ENCODE measurements at regions not wholly inside any gene's neighbourhood (a gene's known extent, or its start where the extent isn't known, plus 50 kb on each side); places are given as distances from the start of the nearest gene placed in this dataset.

- Mint-ChIP-seq H3K36me3 (ENCODE audit: low read depth) (peaks cover 6% of the 10 kb centered on the region), H3K27me3 (no peaks in the 10 kb centered on the region), H3K4me3 (no peak overlapping the region), H3K9me3 (peaks cover 18% of the 10 kb centered on the region), H3K27ac (peak overlapping the region; percentile 2), H3K4me1 (peaks cover 45% of the 10 kb centered on the region)
- DNase-seq, result no peak
- intact Hi-C loops (cut with micrococcal nuclease), result no loop called here
Observed at GRCh38 chr1:185426848-185427247, 109.8 kb upstream of the IVNS1ABP start.

- no peak overlapping the region for H3K27ac Mint-ChIP-seq
- H3K36me3 Mint-ChIP-seq (ENCODE audit: low read depth), result peaks cover 6% of the 10 kb centered on the region
- peaks cover 61% of the 10 kb centered on the region for H3K4me1 Mint-ChIP-seq
- H3K9me3 Mint-ChIP-seq, result peaks cover 18% of the 10 kb centered on the region
- no peaks in the 10 kb centered on the region for H3K27me3 Mint-ChIP-seq
- intact Hi-C loops (cut with micrococcal nuclease), result no loop called here
- DNase-seq, result no peak
- H3K4me3 Mint-ChIP-seq, result no peak overlapping the region
Observed at GRCh38 chr1:185425163-185425562, 108.1 kb upstream of the IVNS1ABP start.

DNA sequence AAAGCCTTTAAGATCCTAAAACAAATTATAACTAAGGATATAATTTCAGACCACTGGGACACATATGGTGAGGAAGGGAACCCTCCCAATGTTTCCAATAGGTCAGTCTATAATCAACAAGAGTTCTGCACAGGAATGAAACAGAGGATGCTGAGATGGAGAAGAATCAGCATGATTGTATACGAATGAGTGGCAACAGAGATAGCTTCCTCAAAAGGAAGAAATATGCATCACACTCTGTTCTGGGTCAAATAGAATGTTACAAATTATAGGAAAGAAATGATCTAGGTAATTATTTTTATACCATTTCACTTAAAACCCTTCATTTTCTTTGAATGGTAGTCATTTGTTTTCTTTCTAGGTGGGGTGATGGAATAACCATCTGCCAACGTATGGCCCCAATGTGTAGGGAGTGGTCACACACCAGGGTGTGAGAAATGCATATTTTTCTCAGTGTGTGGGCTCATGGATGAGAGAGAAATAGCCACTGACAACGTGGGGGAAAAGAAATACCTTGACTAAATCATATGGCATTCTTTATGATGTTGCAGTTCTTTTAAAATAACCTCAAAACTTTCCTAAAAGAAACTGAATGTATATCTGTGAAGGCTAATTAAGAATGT, 104.6 kb upstream of the IVNS1ABP start:
- Mint-ChIP-seq H3K27me3 (no peaks in the 10 kb centered on the region), H3K27ac (peak overlapping the region; percentile 92), H3K4me3 (peak overlapping the region; percentile 74), H3K4me1 (peaks cover 66% of the 10 kb centered on the region), H3K9me3 (peaks cover 9% of the 10 kb centered on the region), H3K36me3 (ENCODE audit: low read depth) (peaks cover 6% of the 10 kb centered on the region)
- intact Hi-C loops (cut with micrococcal nuclease), result loop anchor here (1.0 to 5.0 kb wide), 4 partner anchors 18 to 256 kb away; no protein-coding TSS in a partner anchor
- no peak for DNase-seq

- peaks cover 12% of the 10 kb centered on the region for H3K9me3 Mint-ChIP-seq
- peak; percentile 86 for DNase-seq
- peak overlapping the region; percentile 74 for H3K4me3 Mint-ChIP-seq
- H3K4me1 Mint-ChIP-seq, result peaks cover 62% of the 10 kb centered on the region
- H3K36me3 Mint-ChIP-seq (ENCODE audit: low read depth), result peaks cover 7% of the 10 kb centered on the region
- peak overlapping the region; percentile 92 for H3K27ac Mint-ChIP-seq
- intact Hi-C loops (cut with micrococcal nuclease), result loop anchor here (1.0 to 5.0 kb wide), 6 partner anchors 19 to 257 kb away; partner anchors contain the start of gene IVNS1ABP
- H3K27me3 Mint-ChIP-seq, result no peaks in the 10 kb centered on the region
Observed at GRCh38 chr1:185420588-185421081, 103.6 kb upstream of the IVNS1ABP start.

- Mint-ChIP-seq H3K9me3 (peaks cover 14% of the 10 kb centered on the region), H3K4me3 (no peak overlapping the region), H3K27ac (no peak overlapping the region), H3K4me1 (peaks cover 55% of the 10 kb centered on the region), H3K36me3 (ENCODE audit: low read depth) (peaks cover 7% of the 10 kb centered on the region), H3K27me3 (no peaks in the 10 kb centered on the region)
- intact Hi-C loops (cut with micrococcal nuclease), result loop anchor here (1.0 to 5.0 kb wide), 5 partner anchors 82 to 258 kb away; partner anchors contain the start of gene IVNS1ABP
- no peak for DNase-seq
Observed at GRCh38 chr1:185419718-185420117, 102.7 kb upstream of the IVNS1ABP start.

DNA sequence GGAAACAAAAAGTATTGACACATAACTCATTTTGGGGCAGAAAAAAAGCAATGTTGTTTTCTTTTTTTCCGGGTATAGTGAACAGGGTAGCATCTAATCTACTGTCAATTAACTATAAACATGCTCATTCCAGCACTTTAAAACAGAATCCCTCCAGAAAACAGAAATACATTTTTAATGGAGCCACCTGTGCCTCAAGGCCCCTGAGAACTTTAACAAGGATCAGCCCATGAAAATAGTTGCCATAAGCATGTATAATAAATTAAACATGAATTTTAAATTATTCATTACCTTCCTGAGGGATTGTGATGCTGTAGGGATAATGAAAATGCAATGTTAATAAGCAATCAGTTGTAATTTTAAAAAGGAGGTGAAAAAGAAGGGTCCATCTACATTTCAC, 101.4 kb upstream of the IVNS1ABP start:
- Mint-ChIP-seq H3K9me3 (peaks cover 11% of the 10 kb centered on the region), H3K4me3 (peak overlapping the region; percentile 5), H3K27ac (no peak overlapping the region), H3K4me1 (peaks cover 47% of the 10 kb centered on the region), H3K27me3 (no peaks in the 10 kb centered on the region), H3K36me3 (ENCODE audit: low read depth) (peaks cover 3% of the 10 kb centered on the region)
- no peak for DNase-seq
- intact Hi-C loops (cut with micrococcal nuclease), result no loop called here

DNA sequence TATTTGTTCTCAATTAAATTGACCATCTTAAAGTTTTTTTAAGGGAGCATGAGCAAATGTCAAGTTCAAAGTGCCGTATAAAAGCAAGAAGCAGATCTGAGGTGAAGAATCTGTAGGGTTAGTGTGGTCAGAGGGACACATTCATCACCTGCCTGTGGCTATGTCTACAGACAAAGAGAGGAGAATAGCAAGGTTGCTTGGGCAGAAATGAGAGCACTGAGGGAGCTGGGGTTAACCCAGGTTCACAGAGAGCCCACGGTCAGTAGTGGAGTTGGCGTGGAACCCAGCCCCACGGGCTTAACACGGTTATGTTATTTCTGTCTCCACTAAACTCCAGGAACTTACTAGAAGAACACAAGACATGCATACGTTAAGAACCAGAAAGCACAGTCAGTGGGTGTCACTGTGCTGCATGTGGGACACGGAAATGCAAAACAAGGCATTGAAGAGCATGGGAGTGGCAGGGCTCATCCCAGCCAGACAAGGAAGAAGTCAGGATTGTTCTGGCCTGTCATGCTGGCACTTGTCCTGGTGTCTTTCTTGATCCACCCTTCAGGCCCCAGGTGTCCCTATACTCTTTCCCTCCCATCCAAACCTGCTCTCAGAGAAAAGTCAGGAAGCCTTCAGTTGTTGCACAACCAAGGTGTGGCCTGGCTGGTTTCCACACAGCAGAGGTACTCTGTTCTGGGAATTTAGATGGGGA, 95.5 kb upstream of the IVNS1ABP start:
- Mint-ChIP-seq H3K36me3 (ENCODE audit: low read depth) (peaks cover 6% of the 10 kb centered on the region), H3K9me3 (peaks cover 24% of the 10 kb centered on the region), H3K27ac (peak overlapping the region; percentile 23), H3K4me3 (no peak overlapping the region), H3K27me3 (peaks cover 1% of the 10 kb centered on the region), H3K4me1 (peaks cover 21% of the 10 kb centered on the region)
- DNase-seq, result peak; percentile 53
- intact Hi-C loops (cut with micrococcal nuclease), result no loop called here

DNA sequence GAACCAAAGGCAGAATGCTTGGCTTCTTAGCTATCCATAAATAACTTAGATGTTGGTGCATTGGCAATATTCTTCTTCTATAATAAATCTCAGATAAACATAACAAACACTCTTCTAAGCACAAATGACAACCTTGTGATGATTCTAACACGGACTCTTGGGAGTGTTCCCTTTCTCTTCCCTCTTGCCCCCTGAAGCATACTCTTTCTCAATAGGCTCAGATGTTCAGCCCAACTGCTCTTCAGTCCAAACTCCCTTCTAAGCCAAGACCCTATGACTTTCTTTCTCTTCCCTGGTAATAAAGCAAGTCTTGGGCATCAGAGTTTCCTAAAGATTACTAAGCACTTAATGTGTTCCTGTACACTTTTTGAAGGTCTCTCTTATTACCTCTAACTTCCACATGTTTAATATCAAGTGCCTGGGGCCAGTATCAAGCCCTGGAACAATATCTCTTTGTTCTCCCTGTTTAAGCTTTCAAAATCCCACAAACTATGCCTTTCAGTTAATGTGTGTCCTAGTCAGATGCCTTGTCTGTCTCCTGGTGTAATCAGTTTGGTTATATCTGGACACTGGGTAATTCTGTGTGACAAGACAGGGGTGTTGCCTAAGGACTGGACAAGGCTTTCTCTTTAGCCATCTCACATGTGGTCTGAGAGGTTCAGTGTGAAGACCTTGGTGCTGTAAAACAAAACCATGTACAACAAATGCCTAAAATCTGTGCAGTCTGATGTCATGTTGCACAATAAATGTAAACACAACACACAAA, 92.9 kb upstream of the IVNS1ABP start:
- Mint-ChIP-seq H3K27me3 (peaks cover 1% of the 10 kb centered on the region), H3K27ac (no peak overlapping the region), H3K4me3 (no peak overlapping the region), H3K36me3 (ENCODE audit: low read depth) (peaks cover 8% of the 10 kb centered on the region), H3K4me1 (peaks cover 19% of the 10 kb centered on the region), H3K9me3 (peaks cover 25% of the 10 kb centered on the region)
- no peak for DNase-seq
- intact Hi-C loops (cut with micrococcal nuclease), result no loop called here

GRCh38 chr1:185409345-185409744, 92.3 kb upstream of the IVNS1ABP start:
- no peak for DNase-seq
- Mint-ChIP-seq H3K36me3 (ENCODE audit: low read depth) (peaks cover 8% of the 10 kb centered on the region), H3K27me3 (peaks cover 1% of the 10 kb centered on the region), H3K9me3 (peaks cover 25% of the 10 kb centered on the region), H3K4me1 (peaks cover 25% of the 10 kb centered on the region), H3K27ac (no peak overlapping the region), H3K4me3 (no peak overlapping the region)
- intact Hi-C loops (cut with micrococcal nuclease), result no loop called here

- Mint-ChIP-seq H3K9me3 (peaks cover 25% of the 10 kb centered on the region), H3K27me3 (peaks cover 1% of the 10 kb centered on the region), H3K27ac (no peak overlapping the region), H3K4me1 (peaks cover 26% of the 10 kb centered on the region), H3K36me3 (ENCODE audit: low read depth) (peaks cover 8% of the 10 kb centered on the region), H3K4me3 (no peak overlapping the region)
- DNase-seq, result no peak
- intact Hi-C loops (cut with micrococcal nuclease), result no loop called here
Observed at GRCh38 chr1:185408700-185409270, 91.7 kb upstream of the IVNS1ABP start.

GRCh38 chr1:185406691-185407009, 89.6 kb upstream of the IVNS1ABP start:
- peaks cover 1% of the 10 kb centered on the region for H3K27me3 Mint-ChIP-seq
- DNase-seq, result no peak
- peaks cover 28% of the 10 kb centered on the region for H3K4me1 Mint-ChIP-seq
- no peak overlapping the region for H3K4me3 Mint-ChIP-seq
- no peak overlapping the region for H3K27ac Mint-ChIP-seq
- H3K9me3 Mint-ChIP-seq, result peaks cover 33% of the 10 kb centered on the region
- peaks cover 8% of the 10 kb centered on the region for H3K36me3 Mint-ChIP-seq (ENCODE audit: low read depth)
- intact Hi-C loops (cut with micrococcal nuclease), result no loop called here

GRCh38 chr1:185406006-185406690, 89.1 kb upstream of the IVNS1ABP start:
- intact Hi-C loops (cut with micrococcal nuclease), result no loop called here
- DNase-seq, result no peak
- H3K36me3 Mint-ChIP-seq (ENCODE audit: low read depth), result peaks cover 8% of the 10 kb centered on the region
- no peak overlapping the region for H3K4me3 Mint-ChIP-seq
- no peaks in the 10 kb centered on the region for H3K27me3 Mint-ChIP-seq
- peaks cover 34% of the 10 kb centered on the region for H3K9me3 Mint-ChIP-seq
- H3K27ac Mint-ChIP-seq, result no peak overlapping the region
- peaks cover 26% of the 10 kb centered on the region for H3K4me1 Mint-ChIP-seq

- H3K4me3 Mint-ChIP-seq, result peak overlapping the region; percentile 63
- no peak for DNase-seq
- H3K36me3 Mint-ChIP-seq (ENCODE audit: low read depth), result peaks cover 8% of the 10 kb centered on the region
- H3K4me1 Mint-ChIP-seq, result peaks cover 25% of the 10 kb centered on the region
- H3K27me3 Mint-ChIP-seq, result no peaks in the 10 kb centered on the region
- peaks cover 39% of the 10 kb centered on the region for H3K9me3 Mint-ChIP-seq
- H3K27ac Mint-ChIP-seq, result peak overlapping the region; percentile 12
- intact Hi-C loops (cut with micrococcal nuclease), result no loop called here
Observed at GRCh38 chr1:185404907-185405568, 88.0 kb upstream of the IVNS1ABP start.
